ENCODE measurements at regions not wholly inside any gene's neighbourhood (a gene's known extent, or its start where the extent isn't known, plus 50 kb on each side); places are given as distances from the start of the nearest gene placed in this dataset.

DNA sequence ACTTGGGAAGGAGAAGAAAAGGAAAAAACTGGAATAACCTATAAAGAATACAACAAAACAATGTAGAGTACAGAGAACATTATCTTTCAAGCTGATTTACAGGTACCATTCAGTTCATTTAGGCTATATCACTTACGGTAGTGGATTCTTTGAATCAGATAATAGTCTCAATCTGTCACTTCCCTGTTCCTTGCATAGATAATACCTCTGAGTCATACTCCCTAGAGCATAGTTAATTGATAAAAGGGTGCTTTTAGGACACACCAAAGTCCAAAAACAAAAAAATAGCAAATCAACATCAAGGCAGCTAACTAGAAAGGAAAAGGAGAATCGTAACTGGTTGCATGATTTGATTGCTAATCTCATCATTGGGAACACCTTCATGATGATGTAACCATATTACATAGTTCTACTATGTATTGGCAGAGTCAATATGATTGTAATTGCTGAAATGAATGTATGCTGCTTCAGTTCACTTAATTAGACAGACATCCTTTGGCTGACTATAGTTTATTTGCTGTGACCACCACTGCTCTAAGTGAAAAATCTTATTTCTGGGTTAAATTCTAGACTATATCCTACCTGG, 844.4 kb downstream of the GATA3 start:
- no peak overlapping the region for H3K27ac ChIP-seq
- TF ChIP-seq, protein P1, sequence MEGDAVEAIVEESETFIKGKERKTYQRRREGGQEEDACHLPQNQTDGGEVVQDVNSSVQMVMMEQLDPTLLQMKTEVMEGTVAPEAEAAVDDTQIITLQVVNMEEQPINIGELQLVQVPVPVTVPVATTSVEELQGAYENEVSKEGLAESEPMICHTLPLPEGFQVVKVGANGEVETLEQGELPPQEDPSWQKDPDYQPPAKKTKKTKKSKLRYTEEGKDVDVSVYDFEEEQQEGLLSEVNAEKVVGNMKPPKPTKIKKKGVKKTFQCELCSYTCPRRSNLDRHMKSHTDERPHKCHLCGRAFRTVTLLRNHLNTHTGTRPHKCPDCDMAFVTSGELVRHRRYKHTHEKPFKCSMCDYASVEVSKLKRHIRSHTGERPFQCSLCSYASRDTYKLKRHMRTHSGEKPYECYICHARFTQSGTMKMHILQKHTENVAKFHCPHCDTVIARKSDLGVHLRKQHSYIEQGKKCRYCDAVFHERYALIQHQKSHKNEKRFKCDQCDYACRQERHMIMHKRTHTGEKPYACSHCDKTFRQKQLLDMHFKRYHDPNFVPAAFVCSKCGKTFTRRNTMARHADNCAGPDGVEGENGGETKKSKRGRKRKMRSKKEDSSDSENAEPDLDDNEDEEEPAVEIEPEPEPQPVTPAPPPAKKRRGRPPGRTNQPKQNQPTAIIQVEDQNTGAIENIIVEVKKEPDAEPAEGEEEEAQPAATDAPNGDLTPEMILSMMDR (conservative IDR thresholded peaks at IDR 0.05; ENCODE audit: low read depth) = no peak
- CTCF ChIA-PET = no interaction called here
- POLR2A ChIA-PET (ENCODE audit: low non-redundant PET) = no interaction called here
- no peak for DNase-seq (ENCODE audit: low spot score)

DNA sequence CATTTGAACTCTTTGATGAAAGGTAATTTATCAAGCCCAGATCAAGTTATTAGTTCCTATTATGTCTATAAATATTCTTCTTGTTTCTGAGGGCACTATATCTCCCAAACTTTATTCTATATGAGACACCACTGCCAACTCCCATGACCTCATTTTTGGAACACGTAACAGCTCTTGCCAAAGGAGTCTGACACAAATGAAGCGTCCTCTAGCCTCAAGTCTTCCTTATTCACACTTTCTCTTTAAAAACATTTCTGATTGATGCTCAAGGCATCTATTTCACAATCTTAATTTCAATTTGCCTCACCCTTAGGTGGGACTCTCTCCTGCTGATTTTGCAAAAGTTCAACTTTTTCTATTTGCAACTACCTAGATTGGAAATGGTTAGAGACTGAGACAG, 848.4 kb downstream of the GATA3 start:
- CTCF ChIA-PET = no interaction called here
- TF ChIP-seq, protein P1 (conservative IDR thresholded peaks at IDR 0.05; ENCODE audit: low read depth) = no peak
- POLR2A ChIA-PET (ENCODE audit: low non-redundant PET) = no interaction called here
- no peak overlapping the region for H3K27ac ChIP-seq
- no peak for DNase-seq (ENCODE audit: low spot score)

DNA sequence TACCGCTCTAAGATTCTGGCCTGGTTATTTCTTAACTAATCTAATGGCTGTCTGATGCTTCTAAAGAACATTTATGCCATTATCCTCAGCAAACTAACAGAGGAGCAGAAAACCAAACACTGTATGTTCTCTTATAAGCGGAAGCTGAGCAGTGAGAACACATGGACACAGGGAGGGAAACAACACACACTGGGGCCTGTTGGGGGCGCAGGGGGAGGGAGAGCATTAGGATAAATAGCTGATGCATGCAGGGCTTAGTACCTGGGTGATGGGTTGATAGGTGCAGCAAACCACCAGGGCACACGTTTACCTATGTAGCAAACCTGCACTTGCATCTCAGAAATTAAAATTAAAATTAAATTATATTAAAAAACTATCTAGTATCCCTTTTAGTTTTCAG, 853.5 kb downstream of the GATA3 start:
- no peak overlapping the region for H3K27ac ChIP-seq
- ChIA-PET CTCF (no interaction called here), POLR2A (ENCODE audit: low non-redundant PET) (no interaction called here)
- TF ChIP-seq, protein P1 (conservative IDR thresholded peaks at IDR 0.05; ENCODE audit: low read depth) = no peak
- no peak for DNase-seq (ENCODE audit: low spot score)

DNA sequence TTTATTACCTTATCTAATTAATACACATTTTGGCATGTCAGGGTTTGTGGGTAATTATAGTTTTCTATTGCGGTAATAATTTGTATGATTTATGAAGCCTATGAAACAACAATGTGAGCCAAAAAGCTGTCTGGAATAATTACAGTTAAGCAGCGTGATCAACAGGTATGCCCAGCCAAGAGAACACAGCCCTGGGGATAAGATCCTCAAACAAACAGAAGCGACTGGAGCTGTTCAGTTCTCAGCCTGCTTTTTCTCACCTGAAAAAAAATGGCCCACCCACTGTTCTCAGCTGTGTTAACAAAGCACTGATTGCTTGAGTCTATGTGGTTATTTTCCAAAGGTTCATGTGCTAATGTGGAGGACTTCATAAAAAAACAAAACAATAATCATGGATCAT, 855.8 kb downstream of the GATA3 start:
- TF ChIP-seq, protein P1 (conservative IDR thresholded peaks at IDR 0.05; ENCODE audit: low read depth) = no peak
- POLR2A ChIA-PET (ENCODE audit: low non-redundant PET) = no interaction called here
- H3K27ac ChIP-seq = no peak overlapping the region
- DNase-seq (ENCODE audit: low spot score) = no peak
- CTCF ChIA-PET = no interaction called here

DNA sequence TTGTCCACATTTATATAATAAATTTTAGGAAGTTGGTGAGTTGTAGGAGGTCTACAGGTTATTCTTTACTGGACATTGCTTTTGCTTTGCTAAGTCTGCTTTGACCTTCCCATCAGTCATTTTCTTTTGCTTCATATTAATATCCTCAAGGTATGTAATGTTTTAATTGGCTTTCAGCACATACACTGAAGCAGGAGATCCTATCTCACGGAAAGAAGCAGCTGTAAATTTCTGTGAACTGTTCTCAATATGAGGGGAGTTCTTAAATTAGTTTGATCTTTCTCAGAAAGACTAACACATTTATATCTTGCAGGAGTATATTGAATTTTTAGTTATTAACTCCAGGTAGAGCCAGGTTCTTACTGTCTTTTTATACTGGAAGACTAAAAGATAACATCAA, 856.5 kb downstream of the GATA3 start:
- TF ChIP-seq, protein P1 (conservative IDR thresholded peaks at IDR 0.05; ENCODE audit: low read depth) = no peak
- no peak for DNase-seq (ENCODE audit: low spot score)
- no peak overlapping the region for H3K27ac ChIP-seq
- ChIA-PET POLR2A (ENCODE audit: low non-redundant PET) (no interaction called here), CTCF (no interaction called here)

DNA sequence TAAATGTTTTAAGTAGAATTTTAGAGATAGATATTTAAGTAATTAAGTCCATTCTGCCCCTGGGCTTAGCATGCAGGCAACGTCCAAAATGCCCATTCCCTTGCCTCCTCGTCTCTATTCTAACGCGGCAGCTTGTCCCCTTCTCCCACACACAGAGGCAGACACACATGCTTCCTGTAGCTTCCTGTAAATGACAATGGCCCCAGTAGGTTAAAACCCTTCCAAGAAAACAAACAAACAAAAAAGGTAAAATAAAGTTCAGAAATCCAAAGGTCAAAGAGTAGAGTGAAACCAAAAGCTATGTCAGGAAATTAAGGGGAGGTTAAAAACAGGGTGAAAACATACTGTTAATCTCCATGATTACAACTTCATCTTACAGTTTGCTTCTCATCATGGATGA, 857.6 kb downstream of the GATA3 start:
- ChIA-PET POLR2A (ENCODE audit: low non-redundant PET) (no interaction called here), CTCF (no interaction called here)
- TF ChIP-seq, protein P1 (conservative IDR thresholded peaks at IDR 0.05; ENCODE audit: low read depth) = no peak
- H3K27ac ChIP-seq = no peak overlapping the region
- no peak for DNase-seq (ENCODE audit: low spot score)

DNA sequence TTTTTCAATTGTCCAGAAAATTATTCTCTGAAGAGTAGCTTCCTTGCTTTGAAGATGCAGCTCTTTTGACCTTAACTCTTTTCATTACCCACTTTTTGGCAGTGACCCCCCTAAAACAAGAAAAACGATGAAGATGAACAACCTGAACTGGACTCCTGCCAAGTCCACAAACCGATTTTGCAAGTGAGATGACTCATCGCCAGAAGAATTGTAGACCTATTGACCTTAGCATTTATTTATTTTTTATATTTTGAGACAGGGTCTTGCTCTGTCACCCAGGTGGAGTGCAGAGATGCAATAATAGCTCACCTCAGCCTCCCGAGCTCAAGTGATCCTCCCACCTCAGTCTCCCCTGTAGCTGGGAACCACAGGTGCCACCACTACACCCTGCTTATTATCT, 859.2 kb downstream of the GATA3 start:
- DNase-seq (ENCODE audit: low spot score) = peak; percentile 62
- ChIA-PET CTCF (no interaction called here), POLR2A (ENCODE audit: low non-redundant PET) (no interaction called here)
- TF ChIP-seq, protein P1 (conservative IDR thresholded peaks at IDR 0.05; ENCODE audit: low read depth) = no peak
- H3K27ac ChIP-seq = no peak overlapping the region

All from RWPE1 (cell line).